ENCODE measurements at regions not wholly inside any gene's neighbourhood (a gene's known extent, or its start where the extent isn't known, plus 50 kb on each side); places are given as distances from the start of the nearest gene placed in this dataset.

GRCh38 chr1:4137621-4138415 is 237.7 kb upstream of the C1orf174 start:
- Histone ChIP-seq H3K4me3 (no peak overlapping the region), H3K27ac (no peak overlapping the region), H3K4me1 (no peaks in the 10 kb centered on the region), H3K36me3 (no peaks in the 10 kb centered on the region), H3K9me3 (no peaks in the 10 kb centered on the region), H3K27me3 (ENCODE audit: low read depth) (peaks cover 42% of the 10 kb centered on the region)
- DNase-seq, result no peak
- TF ChIP-seq CTCF (IDR thresholded peaks at IDR 0.05), result no peak
- intact Hi-C loops (cut with DNase I), result no loop called here
- no peak for ATAC-seq

GRCh38 chr1:4139646-4140045 is 239.6 kb upstream of the C1orf174 start:
- Histone ChIP-seq H3K4me1 (no peaks in the 10 kb centered on the region), H3K27me3 (ENCODE audit: low read depth) (peaks cover 35% of the 10 kb centered on the region), H3K4me3 (no peak overlapping the region), H3K9me3 (no peaks in the 10 kb centered on the region), H3K36me3 (no peaks in the 10 kb centered on the region), H3K27ac (no peak overlapping the region)
- TF ChIP-seq CTCF (IDR thresholded peaks at IDR 0.05), result no peak
- intact Hi-C loops (cut with DNase I), result no loop called here
- DNase-seq, result no peak
- no peak for ATAC-seq

- TF ChIP-seq CTCF (IDR thresholded peaks at IDR 0.05), result no peak
- Histone ChIP-seq H3K27ac (no peak overlapping the region), H3K4me3 (no peak overlapping the region), H3K27me3 (ENCODE audit: low read depth) (peaks cover 35% of the 10 kb centered on the region), H3K36me3 (no peaks in the 10 kb centered on the region), H3K9me3 (no peaks in the 10 kb centered on the region), H3K4me1 (no peaks in the 10 kb centered on the region)
- ATAC-seq (no peak), DNase-seq (peak; percentile 9)
- intact Hi-C loops (cut with DNase I), result no loop called here
Observed at GRCh38 chr1:4140241-4140640, 240.2 kb upstream of the C1orf174 start.

- no peak for DNase-seq
- no peak for ATAC-seq
- H3K27ac ChIP-seq, result no peak overlapping the region
- no peaks in the 10 kb centered on the region for H3K4me1 ChIP-seq
- no peak for TF ChIP-seq CTCF (IDR thresholded peaks at IDR 0.05)
- peaks cover 35% of the 10 kb centered on the region for H3K27me3 ChIP-seq (ENCODE audit: low read depth)
- intact Hi-C loops (cut with DNase I), result no loop called here
- no peaks in the 10 kb centered on the region for H3K9me3 ChIP-seq
- H3K36me3 ChIP-seq, result no peaks in the 10 kb centered on the region
- no peak overlapping the region for H3K4me3 ChIP-seq
Observed at GRCh38 chr1:4140821-4141220, 240.7 kb upstream of the C1orf174 start.

GRCh38 chr1:4144349-4144971 is 244.4 kb upstream of the C1orf174 start:
- Histone ChIP-seq H3K27me3 (ENCODE audit: low read depth) (peaks cover 28% of the 10 kb centered on the region), H3K4me1 (no peaks in the 10 kb centered on the region)

More at GRCh38 chr1:4144349-4144971, 244.4 kb upstream of the C1orf174 start:
- DNase-seq (no peak), ATAC-seq (peak in 1 of 2 donors; percentile 17)
- Histone ChIP-seq H3K9me3 (no peaks in the 10 kb centered on the region), H3K4me3 (no peak overlapping the region), H3K36me3 (no peaks in the 10 kb centered on the region), H3K27ac (no peak overlapping the region)
- no peak for TF ChIP-seq CTCF (IDR thresholded peaks at IDR 0.05)
- intact Hi-C loops (cut with DNase I), result no loop called here

Measured in lower lobe of right lung (tissue), 2 donors.